GM21381 (cell line): ENCODE measurements at regions not wholly inside any gene's neighbourhood (a gene's known extent, or its start where the extent isn't known, plus 50 kb on each side); places are given as distances from the start of the nearest gene placed in this dataset.
A peak's percentile ranks its signal among the peaks of the same experiment; 100 is the strongest.

Source experiments
- ATAC-seq: cut with Tn5 transposase; IDR thresholded peaks from one replicate; pipeline ENCODE4 v1.9.1; 2021; ENCODE audit warnings: mild to moderate bottlenecking, moderate library complexity; ENCODE audit not compliant: unreplicated experiment

- ATAC-seq, result no peak
Measured at GRCh38 chr18:4653418-4653817, 198.3 kb upstream of the DLGAP1 start.

GRCh38 chr18:4641771-4642368 is 186.8 kb upstream of the DLGAP1 start:
- ATAC-seq, result no peak

DNA sequence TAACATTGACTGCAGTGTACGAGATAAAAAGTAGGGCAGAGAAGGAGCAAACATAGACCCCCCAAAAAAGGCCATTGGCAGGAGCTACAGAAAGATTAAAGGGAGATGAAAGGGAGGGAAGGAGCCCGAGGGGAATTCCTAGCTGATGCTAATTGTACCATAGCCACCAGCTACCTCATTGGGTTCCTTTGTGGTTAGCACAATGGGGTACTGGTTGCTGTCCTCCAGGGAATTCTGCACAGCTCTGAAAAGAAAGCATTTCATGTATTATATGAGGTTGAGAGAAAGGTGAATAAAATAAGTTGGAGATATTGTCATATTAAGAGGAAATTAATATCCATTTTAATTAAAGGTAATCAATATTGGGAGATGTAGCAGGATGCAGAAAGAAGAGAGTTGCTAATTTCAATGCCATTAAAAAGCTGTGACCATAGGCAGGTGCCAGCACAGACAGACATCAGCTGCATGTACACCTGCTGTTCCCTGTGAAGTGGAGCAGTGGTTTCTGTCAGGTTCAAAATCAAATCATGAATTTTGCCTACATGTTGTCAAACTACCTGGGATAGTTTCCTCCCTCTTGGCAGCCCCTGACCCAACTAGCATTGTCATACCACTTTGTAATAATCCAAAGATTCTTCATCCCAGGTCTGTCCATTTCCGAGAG is 185.4 kb upstream of the DLGAP1 start:
- no peak for ATAC-seq

GRCh38 chr18:4639628-4640310 is 184.7 kb upstream of the DLGAP1 start:
- ATAC-seq, result peak; percentile 79

GRCh38 chr18:4638680-4639079 is 183.6 kb upstream of the DLGAP1 start:
- ATAC-seq, result no peak

- no peak for ATAC-seq
Measured at GRCh38 chr18:4637876-4638275, 182.8 kb upstream of the DLGAP1 start.

DNA sequence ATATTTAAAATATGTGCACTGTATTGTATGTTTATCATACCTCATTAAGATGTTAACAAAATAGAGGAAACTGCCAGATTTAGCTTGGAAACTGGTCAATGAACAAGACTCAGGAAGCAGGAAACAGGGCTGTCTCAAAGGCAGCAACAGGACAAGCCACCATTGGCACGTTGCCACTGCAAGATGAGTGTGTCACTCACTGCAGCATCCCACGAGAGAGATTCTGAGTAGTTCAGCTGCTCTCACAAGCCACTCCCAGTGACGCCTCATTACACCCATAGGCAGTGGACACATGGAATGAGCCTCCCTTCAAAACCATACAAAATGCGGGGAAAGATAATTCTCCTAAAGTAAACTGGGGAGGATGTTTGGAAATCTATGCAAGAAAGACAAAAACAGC is 181.9 kb upstream of the DLGAP1 start:
- no peak for ATAC-seq

- ATAC-seq, result no peak
Measured at GRCh38 chr18:4631239-4631638, 176.1 kb upstream of the DLGAP1 start.

DNA sequence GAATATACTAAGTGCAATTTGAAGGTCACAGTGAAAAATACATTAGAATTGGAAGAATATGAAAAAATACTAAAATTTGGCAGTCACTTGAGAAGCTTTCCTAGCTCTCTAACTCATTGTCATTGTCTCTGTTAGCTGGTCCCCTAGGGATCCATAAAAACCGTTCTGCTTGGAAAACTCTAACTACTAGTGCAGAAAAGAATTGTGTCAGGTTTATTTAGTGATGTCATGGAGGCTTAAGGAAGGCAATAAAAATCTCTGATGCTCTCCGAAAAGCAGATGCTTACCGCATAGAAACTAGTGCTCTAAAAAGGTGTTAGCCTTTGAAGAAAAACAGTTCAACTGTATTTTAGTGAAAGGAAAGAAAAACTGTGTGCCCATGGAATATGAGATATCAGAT is 150.1 kb upstream of the DLGAP1 start:
- no peak for ATAC-seq

DNA sequence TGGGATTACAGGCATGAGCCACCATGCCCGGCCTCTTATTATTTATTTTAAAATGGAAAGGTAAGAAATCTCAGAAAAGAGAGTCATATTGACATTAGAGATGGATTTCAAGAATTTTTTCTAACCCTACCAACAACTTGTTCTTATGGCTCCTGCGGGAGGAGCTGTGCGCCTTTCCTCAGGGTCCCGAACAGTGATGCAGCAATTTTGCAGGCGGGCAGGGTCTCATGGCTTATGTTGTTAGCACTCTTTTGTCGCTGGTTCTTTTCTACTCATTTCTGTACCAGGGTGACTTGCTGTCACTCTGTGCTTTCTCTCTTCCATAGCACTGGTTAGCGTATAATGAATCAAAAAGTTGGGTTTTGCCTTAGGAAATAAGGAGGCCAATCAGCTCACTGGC is 148.8 kb upstream of the DLGAP1 start:
- ATAC-seq, result no peak

DNA sequence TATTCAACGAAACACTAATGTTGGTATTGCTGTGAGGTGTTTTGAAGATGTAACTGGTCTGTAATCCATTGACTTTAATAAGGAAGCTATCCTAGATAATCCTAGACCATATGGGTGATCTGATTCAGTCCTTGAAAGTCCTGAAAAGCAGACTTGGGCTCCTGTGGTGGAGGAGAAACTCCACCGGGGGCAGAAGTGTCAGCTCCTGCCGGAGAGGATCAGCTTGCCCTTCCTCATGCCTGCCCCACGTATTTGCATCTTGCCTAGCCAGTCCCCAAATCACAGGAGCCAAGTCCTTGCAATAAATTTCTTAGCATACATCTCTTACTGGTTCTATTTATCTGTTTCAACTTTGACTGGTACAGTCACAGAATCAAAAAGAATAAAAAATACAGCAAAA is 144.2 kb upstream of the DLGAP1 start:
- no peak for ATAC-seq

DNA sequence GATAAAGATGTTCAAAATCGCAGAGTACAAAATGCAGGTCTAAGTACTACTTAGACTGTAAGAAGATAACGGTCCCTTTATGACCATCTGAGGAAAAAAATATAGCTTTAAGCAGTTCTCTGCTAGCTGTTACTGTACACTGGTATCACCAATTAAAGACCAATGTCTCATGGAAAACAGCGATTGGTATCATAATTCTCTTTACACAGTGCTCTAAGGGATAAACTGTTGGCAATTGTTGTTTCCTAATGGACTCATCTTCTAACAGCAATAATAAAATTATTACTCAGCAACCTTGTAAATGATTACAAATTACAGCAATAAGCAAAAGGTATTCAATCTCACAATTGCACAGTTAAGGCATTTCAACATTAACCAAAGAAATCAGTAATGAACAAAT is 142.2 kb upstream of the DLGAP1 start:
- no peak for ATAC-seq

- ATAC-seq, result no peak
Measured at GRCh38 chr18:4593895-4594294, 138.8 kb upstream of the DLGAP1 start.

DNA sequence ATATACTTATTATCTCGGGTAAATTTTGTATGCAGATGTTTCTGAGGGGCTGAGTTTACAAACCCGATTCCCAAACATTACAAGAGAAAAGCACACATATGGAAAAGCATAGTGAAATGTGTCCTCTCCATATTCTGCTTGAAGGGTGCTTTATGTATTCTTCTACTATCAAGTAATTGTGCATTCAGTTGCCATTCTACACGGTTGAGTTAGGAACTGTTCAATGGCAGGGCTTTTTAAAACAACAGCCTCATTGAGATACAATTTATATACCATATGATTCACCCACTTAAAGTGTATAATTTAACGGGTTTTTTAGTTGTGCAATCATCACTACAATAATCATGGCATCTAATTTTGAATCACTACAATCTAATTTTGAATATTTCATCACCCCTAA is 138.4 kb upstream of the DLGAP1 start:
- ATAC-seq, result no peak

DNA sequence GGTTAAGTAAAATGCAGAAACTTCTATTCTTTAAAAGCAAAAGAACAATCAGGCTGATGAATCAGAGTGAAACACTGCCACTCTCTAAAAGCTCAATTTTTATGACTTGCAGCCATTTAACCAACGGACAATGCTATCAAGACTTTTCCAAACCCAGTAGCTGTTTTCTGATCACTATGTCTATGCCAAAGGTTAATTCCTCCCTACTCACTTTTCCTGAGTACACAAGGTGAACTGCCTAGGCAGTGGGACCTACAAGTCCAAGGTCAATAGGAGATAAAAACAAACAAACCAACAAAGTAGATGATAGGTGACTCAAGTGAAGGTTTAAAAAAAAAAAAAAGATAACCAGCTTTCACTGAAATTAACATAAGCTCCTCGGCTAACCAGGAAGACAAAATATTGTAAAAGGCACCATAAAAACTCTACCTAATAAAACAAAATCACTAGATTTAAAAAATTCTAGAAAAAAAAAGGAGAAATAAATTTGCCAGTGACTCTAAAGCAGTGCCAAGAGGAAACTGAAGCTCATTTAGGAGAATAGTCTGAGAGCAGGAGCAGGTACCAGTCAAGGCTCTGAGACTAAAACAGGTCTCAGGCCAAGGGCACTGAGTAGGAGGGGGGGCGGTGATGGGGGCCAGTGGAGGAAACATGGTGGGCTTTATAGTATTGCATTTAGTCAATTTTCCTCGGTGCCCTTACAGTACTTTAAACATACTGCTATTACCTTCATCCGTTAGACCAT is 134.1 kb upstream of the DLGAP1 start:
- ATAC-seq, result no peak

- no peak for ATAC-seq
Measured at GRCh38 chr18:4587204-4587603, 132.1 kb upstream of the DLGAP1 start.

GRCh38 chr18:4586731-4587130 is 131.6 kb upstream of the DLGAP1 start:
- ATAC-seq, result no peak

DNA sequence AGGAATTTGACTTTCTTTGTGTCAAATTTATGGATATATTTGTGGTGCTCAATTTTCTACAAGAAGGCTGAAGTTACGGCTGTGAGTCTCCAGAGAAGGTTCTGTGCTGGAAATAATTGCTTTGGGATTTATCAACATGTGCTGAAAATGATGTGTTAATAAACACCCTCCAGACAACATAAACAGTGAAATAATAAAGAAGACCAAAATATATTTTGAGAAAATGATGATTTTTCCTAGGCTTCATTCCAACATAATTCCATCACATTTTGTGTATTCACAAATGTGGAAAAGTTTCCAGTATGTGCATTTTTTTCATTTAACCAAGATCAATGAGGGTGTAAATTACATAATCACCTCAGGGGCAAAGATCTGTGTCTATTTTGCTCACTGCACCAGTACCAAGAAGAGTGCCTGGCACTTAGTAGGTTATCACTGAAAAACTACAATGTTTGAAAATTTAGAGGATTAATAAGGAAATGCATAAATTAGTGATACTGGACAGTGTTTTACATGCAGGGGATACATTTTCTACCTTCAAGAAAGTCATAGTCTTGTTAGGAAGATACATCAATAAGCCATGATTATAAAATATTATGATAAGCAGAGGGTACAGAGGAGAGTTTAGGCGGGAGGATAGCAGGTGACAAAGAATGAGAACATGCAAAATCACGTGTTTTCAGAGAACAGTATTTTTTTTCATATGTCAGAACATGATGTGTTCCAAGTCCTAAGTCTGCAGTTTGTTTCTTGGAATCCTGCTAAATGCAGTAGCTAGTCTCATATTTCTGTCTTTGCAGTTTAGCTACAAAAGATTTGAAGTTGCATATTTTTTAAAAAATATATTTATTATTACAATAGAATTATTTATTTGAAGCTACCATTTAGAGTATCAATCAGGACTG is 127.6 kb upstream of the DLGAP1 start:
- ATAC-seq, result no peak

GRCh38 chr18:4581966-4582365 is 126.9 kb upstream of the DLGAP1 start:
- ATAC-seq, result no peak

- no peak for ATAC-seq
Measured at GRCh38 chr18:4578449-4578848, 123.3 kb upstream of the DLGAP1 start.

- ATAC-seq, result no peak
Measured at GRCh38 chr18:4573735-4574134, 118.6 kb upstream of the DLGAP1 start.
